ENCODE measurements at regions not wholly inside any gene's neighbourhood (a gene's known extent, or its start where the extent isn't known, plus 50 kb on each side); places are given as distances from the start of the nearest gene placed in this dataset.

- no peak overlapping the region for H2AFZ ChIP-seq
These were observed 165.3 kb upstream of the PRDX4 start for GRCh38 chrX:23501974-23502373.

GRCh38 chrX:23503835-23504539 is 163.3 kb upstream of the PRDX4 start:
- H3K27ac ChIP-seq: peak overlapping the region; percentile 43
- no TSS peak for BruUV-seq (replicated peaks)
- POLR2A ChIA-PET (ENCODE audit: unreplicated experiment): no interaction called here

More at GRCh38 chrX:23501974-23502373, 165.3 kb upstream of the PRDX4 start:
- no TSS peak for BruUV-seq (replicated peaks)
- H3K9me3 ChIP-seq (ENCODE audit: insufficient read depth, low read depth): no peaks in the 10 kb centered on the region
- POLR2A ChIA-PET (ENCODE audit: unreplicated experiment): no interaction called here
- H3K4me1 ChIP-seq (replicated peaks; ENCODE audit: insufficient read depth): peaks cover 26% of the 10 kb centered on the region
- intact Hi-C loops (cut with micrococcal nuclease; ENCODE audit: unreplicated experiment): loop anchor here (10.0 kb wide), 1 partner anchor 53 kb away; no protein-coding TSS in a partner anchor
- no peaks in the 10 kb centered on the region for H3K27me3 ChIP-seq (ENCODE audit: insufficient read depth, low read depth)
- H3K27ac ChIP-seq: no peak overlapping the region
- no peaks in the 10 kb centered on the region for H4K20me1 ChIP-seq (ENCODE audit: insufficient read depth)
- H3F3A ChIP-seq (ENCODE audit: insufficient read depth, low read depth): peaks cover 6% of the 10 kb centered on the region; the same call in 1 of the 2 replicates
- no peak overlapping the region for H3K4me3 ChIP-seq
- H3K4me2 ChIP-seq: no peak overlapping the region
- H3K36me3 ChIP-seq (ENCODE audit: low read depth): no peaks in the 10 kb centered on the region
- TF ChIP-seq CTCF (conservative IDR thresholded peaks at IDR 0.05): no peak
- no peak for TF ChIP-seq EZH2 (IDR thresholded peaks at IDR 0.05; ENCODE audit: low read depth)
- no peaks in the 10 kb centered on the region for H3K79me2 ChIP-seq (ENCODE audit: low read depth)
- CTCF ChIA-PET: no interaction called here
- DNase-seq: no peak
- no peaks in the 10 kb centered on the region for H3K9me2 ChIP-seq (ENCODE audit: insufficient read depth)

GRCh38 chrX:23504540-23504884 is 162.8 kb upstream of the PRDX4 start:
- no TSS peak for BruUV-seq (replicated peaks)
- Histone ChIP-seq H3K27me3 (ENCODE audit: insufficient read depth, low read depth) (no peaks in the 10 kb centered on the region), H4K20me1 (ENCODE audit: insufficient read depth) (no peaks in the 10 kb centered on the region), H3K4me2 (no peak overlapping the region), H3K4me3 (no peak overlapping the region), H3K9me2 (ENCODE audit: insufficient read depth) (no peaks in the 10 kb centered on the region), H3K4me1 (replicated peaks; ENCODE audit: insufficient read depth) (peaks cover 26% of the 10 kb centered on the region), H3F3A (ENCODE audit: insufficient read depth, low read depth) (peaks cover 6% of the 10 kb centered on the region; the same call in 1 of the 2 replicates), H3K79me2 (ENCODE audit: low read depth) (no peaks in the 10 kb centered on the region), H2AFZ (no peak overlapping the region), H3K9me3 (ENCODE audit: insufficient read depth, low read depth) (no peaks in the 10 kb centered on the region), H3K27ac (peak overlapping the region; percentile 39; the same call in 1 of the 2 replicates), H3K36me3 (ENCODE audit: low read depth) (no peaks in the 10 kb centered on the region)
- CTCF ChIA-PET: no interaction called here
- TF ChIP-seq EZH2 (IDR thresholded peaks at IDR 0.05; ENCODE audit: low read depth) (no peak), CTCF (conservative IDR thresholded peaks at IDR 0.05) (no peak)
- POLR2A ChIA-PET (ENCODE audit: unreplicated experiment): no interaction called here
- DNase-seq: no peak
- intact Hi-C loops (cut with micrococcal nuclease; ENCODE audit: unreplicated experiment): loop anchor here (10.0 kb wide), 1 partner anchor 50 kb away; no protein-coding TSS in a partner anchor

More at GRCh38 chrX:23503835-23504539, 163.3 kb upstream of the PRDX4 start:
- Histone ChIP-seq H3K36me3 (ENCODE audit: low read depth) (no peaks in the 10 kb centered on the region), H3K9me2 (ENCODE audit: insufficient read depth) (no peaks in the 10 kb centered on the region), H3K4me3 (peak overlapping the region; percentile 46; the same call in 1 of the 2 replicates), H3K9me3 (ENCODE audit: insufficient read depth, low read depth) (no peaks in the 10 kb centered on the region), H3K4me2 (peak overlapping the region; percentile 80), H3F3A (ENCODE audit: insufficient read depth, low read depth) (peaks cover 6% of the 10 kb centered on the region; the same call in 1 of the 2 replicates), H3K4me1 (replicated peaks; ENCODE audit: insufficient read depth) (peaks cover 26% of the 10 kb centered on the region), H4K20me1 (ENCODE audit: insufficient read depth) (no peaks in the 10 kb centered on the region), H3K79me2 (ENCODE audit: low read depth) (no peaks in the 10 kb centered on the region), H3K27me3 (ENCODE audit: insufficient read depth, low read depth) (no peaks in the 10 kb centered on the region), H2AFZ (no peak overlapping the region)
- intact Hi-C loops (cut with micrococcal nuclease; ENCODE audit: unreplicated experiment): loop anchor here (10.0 kb wide), 1 partner anchor 51 kb away; no protein-coding TSS in a partner anchor
- TF ChIP-seq EZH2 (IDR thresholded peaks at IDR 0.05; ENCODE audit: low read depth) (no peak), CTCF (conservative IDR thresholded peaks at IDR 0.05) (no peak)
- CTCF ChIA-PET: no interaction called here
- peak; percentile 89 to 90 for DNase-seq

Data from PC-9 (cell line).